Erythroblast (primary cell): ENCODE measurements at regions not wholly inside any gene's neighbourhood (a gene's known extent, or its start where the extent isn't known, plus 50 kb on each side); places are given as distances from the start of the nearest gene placed in this dataset.

Source experiments
- GATA1 ChIP-seq: IDR thresholded peaks from 2 replicates; pipeline ENCODE4 v1.6.1; 2011; ENCODE audit warnings: low read depth, mild to moderate bottlenecking, control low read depth, low read length, moderate library complexity
- POLR2A ChIP-seq: IDR thresholded peaks from 2 replicates; pipeline ENCODE4 v1.6.1; 2011; ENCODE audit warnings: mild to moderate bottlenecking, low read length

DNA sequence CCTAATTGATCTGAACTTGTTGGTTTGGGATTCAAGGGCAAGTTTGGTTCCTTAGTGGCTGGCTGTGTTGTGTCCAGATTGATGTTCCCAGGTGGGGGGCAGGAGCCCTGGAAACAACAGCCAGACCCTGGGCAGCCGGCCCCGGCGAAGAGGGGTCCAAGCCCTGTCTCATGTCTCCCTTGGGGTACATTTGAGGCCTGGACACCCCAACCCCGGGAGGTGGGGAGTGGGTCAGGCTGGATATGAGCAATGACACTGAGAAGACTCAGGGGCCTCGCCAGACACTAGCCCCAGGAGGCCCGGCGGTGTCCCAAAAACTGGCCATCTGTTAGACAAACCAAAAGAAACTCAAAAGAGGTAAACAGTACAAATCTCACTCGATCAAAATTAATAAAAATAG is 79.6 kb downstream of the YTHDF1 start:
- TF ChIP-seq POLR2A: no peak
- TF ChIP-seq GATA1: no peak
